Kidney (tissue), 13 donors: ENCODE measurements at regions not wholly inside any gene's neighbourhood (a gene's known extent, or its start where the extent isn't known, plus 50 kb on each side); places are given as distances from the start of the nearest gene placed in this dataset.

Experiments used
- DNase-seq, 5 donors: peaks; one replicate each; pipeline ENCODE4 v3.0.0-alpha.2; 2013 to 2020
- FAIRE-seq: peaks from 2 replicates; lab custom pipeline; 2012; peaks lifted over from hg19 to GRCh38; lab: Jason Lieb, UNC
- H3K27ac ChIP-seq, 2 donors: one replicate each; pipeline ENCODE4 v1.7.0; 2013; ENCODE audit warnings: low read depth in 2 of 2, low read length in 2 of 2, inconsistent platforms in 1 of 2
- H3K27me3 ChIP-seq: one replicate; pipeline ENCODE4 v1.7.1; 2013; ENCODE audit warnings: low read length, inconsistent platforms; ENCODE audit not compliant: control insufficient read depth, insufficient read depth
- H3K36me3 ChIP-seq, 3 donors: one replicate each; pipeline versions ENCODE4 v1.7.0 to v1.7.1; 2013; ENCODE audit warnings: low read length in 3 of 3, control low read depth in 1 of 3, inconsistent platforms in 1 of 3; ENCODE audit not compliant: insufficient read depth in 3 of 3, control insufficient read depth in 2 of 3
- H3K4me1 ChIP-seq, 3 donors: one replicate each; pipeline versions ENCODE4 v1.7.0 to v1.7.1; 2013; ENCODE audit warnings: low read length in 3 of 3, inconsistent platforms in 1 of 3, low read depth in 1 of 3; ENCODE audit not compliant: control insufficient read depth in 2 of 3, insufficient read depth in 2 of 3
- H3K4me3 ChIP-seq, 3 donors: one replicate each; pipeline versions ENCODE4 v1.7.0 to v1.8.1; 2013; ENCODE audit warnings: low read length in 3 of 3, control low read depth in 1 of 3, inconsistent platforms in 1 of 3
- H3K9ac ChIP-seq, 3 donors: one replicate each; pipeline versions ENCODE4 v1.7.0 to v1.7.1; 2013; ENCODE audit warnings: low read length in 3 of 3, control low read depth in 1 of 3, inconsistent platforms in 1 of 3
- H3K9me3 ChIP-seq, 3 donors: one replicate each; pipeline versions ENCODE4 v1.7.0 to v1.7.1; 2013; ENCODE audit warnings: low read length in 3 of 3, control low read depth in 1 of 3, inconsistent platforms in 1 of 3; ENCODE audit not compliant: control insufficient read depth in 2 of 3, insufficient read depth in 1 of 3
- intact Hi-C: fragments of 100-400 bp; cut with DNase I; formaldehyde crosslinking; loops from one replicate; pipeline ENCODE4 v1.11.1; 2022
- TF ChIP-seq, protein P1 (sequence below): IDR thresholded peaks from 3 replicates; pipeline ENCODE4 v1.5.1; 2012; ENCODE audit warnings: mild to moderate bottlenecking, moderate library complexity, borderline replicate concordance; ENCODE audit not compliant: insufficient read depth; ENCODE audit errors: extremely low read depth
- donor health status: control.
- donor health status: control.
- donor health status: control.
- donor health status: control.
- donor health status: control.
- donor health status: DM: yes; HTN: yes; CAD: no.
- donor health status: Normal renal cell carcinoma (clear cell type).

DNA sequence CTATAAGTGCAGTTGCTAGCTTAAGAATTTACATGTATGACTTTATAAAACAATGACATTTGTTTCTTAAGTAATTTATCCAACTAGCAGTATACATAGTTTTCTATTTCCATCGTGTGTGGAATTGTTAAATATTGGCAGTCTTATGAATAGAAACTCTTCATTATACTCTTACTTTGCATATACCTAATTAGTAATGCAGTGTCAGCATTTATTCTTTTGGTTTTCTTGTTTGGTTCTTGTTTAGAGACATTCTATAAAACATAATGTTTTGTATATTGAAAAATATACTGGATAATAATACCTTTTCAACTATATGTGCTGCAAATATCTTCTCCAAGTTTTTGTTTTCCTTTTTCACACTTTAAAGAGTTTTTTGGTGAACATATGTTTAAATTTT lies 760.2 kb downstream of the VGLL3 start:
- Histone ChIP-seq H3K9ac (no peak overlapping the region), H3K4me3 (no peak overlapping the region), H3K4me1 (no peaks in the 10 kb centered on the region), H3K27ac (no peak overlapping the region), H3K36me3 (no peaks in the 10 kb centered on the region), H3K9me3 (no peaks in the 10 kb centered on the region), H3K27me3 (no peaks in the 10 kb centered on the region)
- TF ChIP-seq, protein P1, sequence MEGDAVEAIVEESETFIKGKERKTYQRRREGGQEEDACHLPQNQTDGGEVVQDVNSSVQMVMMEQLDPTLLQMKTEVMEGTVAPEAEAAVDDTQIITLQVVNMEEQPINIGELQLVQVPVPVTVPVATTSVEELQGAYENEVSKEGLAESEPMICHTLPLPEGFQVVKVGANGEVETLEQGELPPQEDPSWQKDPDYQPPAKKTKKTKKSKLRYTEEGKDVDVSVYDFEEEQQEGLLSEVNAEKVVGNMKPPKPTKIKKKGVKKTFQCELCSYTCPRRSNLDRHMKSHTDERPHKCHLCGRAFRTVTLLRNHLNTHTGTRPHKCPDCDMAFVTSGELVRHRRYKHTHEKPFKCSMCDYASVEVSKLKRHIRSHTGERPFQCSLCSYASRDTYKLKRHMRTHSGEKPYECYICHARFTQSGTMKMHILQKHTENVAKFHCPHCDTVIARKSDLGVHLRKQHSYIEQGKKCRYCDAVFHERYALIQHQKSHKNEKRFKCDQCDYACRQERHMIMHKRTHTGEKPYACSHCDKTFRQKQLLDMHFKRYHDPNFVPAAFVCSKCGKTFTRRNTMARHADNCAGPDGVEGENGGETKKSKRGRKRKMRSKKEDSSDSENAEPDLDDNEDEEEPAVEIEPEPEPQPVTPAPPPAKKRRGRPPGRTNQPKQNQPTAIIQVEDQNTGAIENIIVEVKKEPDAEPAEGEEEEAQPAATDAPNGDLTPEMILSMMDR: no peak
- FAIRE-seq (no peak), DNase-seq (no peak)
- intact Hi-C loops: no loop called here

DNA sequence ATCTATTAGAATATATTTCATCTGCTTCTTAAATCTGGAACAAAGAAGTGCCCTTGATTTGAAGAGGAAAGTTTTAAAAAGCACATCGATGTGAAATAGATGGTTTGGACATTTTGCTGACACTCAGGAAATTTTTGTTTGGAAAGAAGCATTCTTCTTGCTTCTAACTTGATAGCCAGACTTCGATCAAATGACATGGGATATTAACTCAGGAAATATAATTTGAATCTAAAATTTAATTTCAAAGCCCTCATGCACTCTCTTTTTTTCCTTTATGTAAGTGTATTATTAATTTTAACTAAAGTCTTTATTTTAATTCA lies 761.2 kb downstream of the VGLL3 start:
- intact Hi-C loops: no loop called here
- Histone ChIP-seq H3K9ac (no peak overlapping the region), H3K36me3 (no peaks in the 10 kb centered on the region), H3K27me3 (no peaks in the 10 kb centered on the region), H3K4me1 (no peaks in the 10 kb centered on the region), H3K27ac (no peak overlapping the region), H3K4me3 (no peak overlapping the region), H3K9me3 (no peaks in the 10 kb centered on the region)
- TF ChIP-seq, protein P1: no peak
- DNase-seq (no peak), FAIRE-seq (no peak)

DNA sequence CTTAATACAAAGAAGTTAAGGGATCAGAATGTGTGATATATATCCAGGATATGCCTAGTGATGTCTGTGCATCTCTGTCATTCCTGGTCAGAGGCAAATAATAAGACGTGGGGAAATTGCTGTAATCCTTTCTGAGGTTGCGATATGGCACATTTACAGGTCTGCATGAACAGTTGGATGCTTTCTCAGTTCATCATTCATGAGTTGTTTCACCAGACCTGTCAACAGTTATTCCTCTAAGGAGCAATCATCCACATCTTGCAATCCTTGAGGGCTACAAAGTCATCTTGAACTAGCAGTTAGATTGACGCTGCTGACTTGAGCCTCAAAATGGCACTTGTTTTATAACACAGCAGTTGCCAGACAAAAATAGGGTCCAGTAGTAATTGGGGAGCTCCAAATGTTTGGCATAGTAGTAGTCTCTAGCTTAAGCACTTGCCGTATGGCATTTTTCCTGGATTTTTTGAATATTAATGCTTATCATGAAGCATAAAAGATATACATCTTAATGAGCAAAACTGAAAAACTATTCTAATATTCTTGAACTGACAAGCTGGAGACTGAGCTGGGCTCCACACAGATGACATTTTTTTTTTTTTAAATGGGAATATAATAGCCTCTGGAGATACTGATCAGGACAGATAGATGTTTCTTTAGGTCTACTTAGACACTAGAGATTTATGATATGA lies 761.7 kb downstream of the VGLL3 start:
- Histone ChIP-seq H3K9me3 (no peaks in the 10 kb centered on the region), H3K4me3 (no peak overlapping the region), H3K9ac (no peak overlapping the region), H3K4me1 (no peaks in the 10 kb centered on the region), H3K36me3 (no peaks in the 10 kb centered on the region), H3K27me3 (no peaks in the 10 kb centered on the region), H3K27ac (no peak overlapping the region)
- FAIRE-seq: no peak
- intact Hi-C loops: no loop called here
- DNase-seq: no peak
- TF ChIP-seq, protein P1: no peak

DNA sequence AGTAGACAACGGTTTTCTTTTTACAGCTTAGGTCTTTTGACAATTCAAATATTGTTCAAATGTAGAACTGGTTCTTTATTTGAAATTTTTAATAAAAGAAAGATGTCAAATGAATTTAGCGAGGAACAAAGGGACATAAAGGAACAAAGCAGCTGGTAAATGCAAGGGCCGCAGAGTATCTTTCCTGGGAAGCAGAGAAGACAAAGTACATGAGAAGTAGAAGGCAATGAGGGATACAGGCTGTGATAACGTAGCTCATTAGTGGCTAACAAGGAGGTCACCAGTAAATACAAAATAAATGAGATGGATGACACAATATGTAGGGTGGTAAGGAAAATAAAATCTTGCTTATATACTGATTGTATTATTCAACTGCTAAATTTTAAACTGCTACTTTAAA lies 762.8 kb downstream of the VGLL3 start:
- TF ChIP-seq, protein P1: no peak
- H3K36me3 ChIP-seq: no peaks in the 10 kb centered on the region
- DNase-seq (no peak), FAIRE-seq (no peak)
- no peaks in the 10 kb centered on the region for H3K4me1 ChIP-seq
- no peak overlapping the region for H3K9ac ChIP-seq
- H3K4me3 ChIP-seq: no peak overlapping the region
- H3K27me3 ChIP-seq: no peaks in the 10 kb centered on the region
- H3K27ac ChIP-seq: no peak overlapping the region
- H3K9me3 ChIP-seq: no peaks in the 10 kb centered on the region
- intact Hi-C loops: no loop called here
